WTC11 (cell line): ENCODE measurements at regions not wholly inside any gene's neighbourhood (a gene's known extent, or its start where the extent isn't known, plus 50 kb on each side); places are given as distances from the start of the nearest gene placed in this dataset.

Source experiments
- CREB1 ChIP-seq: sonication (generic); formaldehyde crosslinking; IDR thresholded peaks from 2 replicates; pipeline ENCODE4 v1.8.0; 2023; ENCODE audit warnings: mild to moderate bottlenecking, missing genetic modification reagents
- ETV6 ChIP-seq: sonication (generic); formaldehyde crosslinking; IDR thresholded peaks from 2 replicates; pipeline ENCODE4 v1.8.1; 2022; ENCODE audit warnings: mild to moderate bottlenecking, missing genetic modification reagents
- NR1H2 ChIP-seq: sonication (generic); formaldehyde crosslinking; IDR thresholded peaks from 2 replicates; pipeline ENCODE4 v1.9.0; 2021; ENCODE audit warnings: mild to moderate bottlenecking, moderate library complexity, missing genetic modification reagents
- NR3C1 ChIP-seq: sonication (generic); formaldehyde crosslinking; conservative IDR thresholded peaks from 2 replicates; pipeline ENCODE4 v1.8.1; 2023; ENCODE audit warnings: low read depth, mild to moderate bottlenecking, missing genetic modification reagents
- TCF7 ChIP-seq: sonication (generic); formaldehyde crosslinking; IDR thresholded peaks from 2 replicates; pipeline ENCODE4 v1.8.0; 2022; ENCODE audit warnings: mild to moderate bottlenecking, low read depth, missing genetic modification reagents, moderate library complexity
- ZNF317 ChIP-seq: sonication (generic); formaldehyde crosslinking; IDR thresholded peaks from 2 replicates; pipeline ENCODE4 v1.8.1; 2023; ENCODE audit warnings: low read depth, mild to moderate bottlenecking, moderate library complexity, missing genetic modification reagents, borderline replicate concordance
- TF ChIP-seq, protein P1 (sequence below): fragments of 200-600 bp; IDR thresholded peaks from 2 replicates; pipeline ENCODE4 v1.8.0; 2022; ENCODE audit warnings: antibody characterized with exemption
- TF ChIP-seq, protein P2 (sequence below): sonication (generic); formaldehyde crosslinking; IDR thresholded peaks from 2 replicates; pipeline ENCODE4 v1.8.0; 2022; ENCODE audit warnings: mild to moderate bottlenecking, missing genetic modification reagents
- TF ChIP-seq, protein P3 (sequence below): sonication (generic); formaldehyde crosslinking; IDR thresholded peaks from 2 replicates; pipeline ENCODE4 v1.8.1; 2023; ENCODE audit warnings: mild to moderate bottlenecking, missing genetic modification reagents, moderate library complexity
- TF ChIP-seq, protein P4 (sequence below): sonication (generic); formaldehyde crosslinking; IDR thresholded peaks from 2 replicates; pipeline ENCODE4 v1.8.0; 2022; ENCODE audit warnings: mild to moderate bottlenecking, missing genetic modification reagents

DNA sequence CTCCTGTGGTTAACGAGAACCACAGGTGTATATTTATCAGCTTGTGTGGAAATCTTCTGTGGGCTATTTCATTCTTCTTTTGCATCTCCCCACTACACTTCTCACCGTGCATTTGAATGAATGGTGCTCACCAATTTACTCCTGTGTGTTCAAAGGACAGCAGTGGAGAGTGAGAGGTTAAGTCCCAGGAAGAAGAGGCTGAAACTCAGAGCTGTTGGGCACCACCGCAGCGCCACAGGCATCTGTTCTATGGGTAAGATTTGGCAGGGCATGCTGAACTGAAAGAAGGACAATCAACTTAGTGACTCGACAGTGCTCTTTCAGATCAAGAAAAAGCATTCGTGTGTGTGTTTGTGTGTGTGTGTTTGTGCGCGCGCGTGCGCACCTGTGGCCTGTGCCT lies 297.9 kb upstream of the SIX2 start:
- TF ChIP-seq, protein P1, sequence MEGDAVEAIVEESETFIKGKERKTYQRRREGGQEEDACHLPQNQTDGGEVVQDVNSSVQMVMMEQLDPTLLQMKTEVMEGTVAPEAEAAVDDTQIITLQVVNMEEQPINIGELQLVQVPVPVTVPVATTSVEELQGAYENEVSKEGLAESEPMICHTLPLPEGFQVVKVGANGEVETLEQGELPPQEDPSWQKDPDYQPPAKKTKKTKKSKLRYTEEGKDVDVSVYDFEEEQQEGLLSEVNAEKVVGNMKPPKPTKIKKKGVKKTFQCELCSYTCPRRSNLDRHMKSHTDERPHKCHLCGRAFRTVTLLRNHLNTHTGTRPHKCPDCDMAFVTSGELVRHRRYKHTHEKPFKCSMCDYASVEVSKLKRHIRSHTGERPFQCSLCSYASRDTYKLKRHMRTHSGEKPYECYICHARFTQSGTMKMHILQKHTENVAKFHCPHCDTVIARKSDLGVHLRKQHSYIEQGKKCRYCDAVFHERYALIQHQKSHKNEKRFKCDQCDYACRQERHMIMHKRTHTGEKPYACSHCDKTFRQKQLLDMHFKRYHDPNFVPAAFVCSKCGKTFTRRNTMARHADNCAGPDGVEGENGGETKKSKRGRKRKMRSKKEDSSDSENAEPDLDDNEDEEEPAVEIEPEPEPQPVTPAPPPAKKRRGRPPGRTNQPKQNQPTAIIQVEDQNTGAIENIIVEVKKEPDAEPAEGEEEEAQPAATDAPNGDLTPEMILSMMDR = no peak
- TF ChIP-seq NR3C1 = no peak
- no peak for TF ChIP-seq CREB1 (CRISPR knock-in tag)
- no peak for TF ChIP-seq NR1H2 (CRISPR knock-in tag)
- TF ChIP-seq, protein P2, sequence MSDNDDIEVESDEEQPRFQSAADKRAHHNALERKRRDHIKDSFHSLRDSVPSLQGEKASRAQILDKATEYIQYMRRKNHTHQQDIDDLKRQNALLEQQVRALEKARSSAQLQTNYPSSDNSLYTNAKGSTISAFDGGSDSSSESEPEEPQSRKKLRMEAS (CRISPR knock-in tag) = no peak
- no peak for TF ChIP-seq TCF7 (CRISPR knock-in tag)
- TF ChIP-seq, protein P3, sequence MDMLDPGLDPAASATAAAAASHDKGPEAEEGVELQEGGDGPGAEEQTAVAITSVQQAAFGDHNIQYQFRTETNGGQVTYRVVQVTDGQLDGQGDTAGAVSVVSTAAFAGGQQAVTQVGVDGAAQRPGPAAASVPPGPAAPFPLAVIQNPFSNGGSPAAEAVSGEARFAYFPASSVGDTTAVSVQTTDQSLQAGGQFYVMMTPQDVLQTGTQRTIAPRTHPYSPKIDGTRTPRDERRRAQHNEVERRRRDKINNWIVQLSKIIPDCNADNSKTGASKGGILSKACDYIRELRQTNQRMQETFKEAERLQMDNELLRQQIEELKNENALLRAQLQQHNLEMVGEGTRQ (CRISPR knock-in tag) = no peak
- TF ChIP-seq ZNF317 (CRISPR knock-in tag) = no peak
- TF ChIP-seq, protein P4, sequence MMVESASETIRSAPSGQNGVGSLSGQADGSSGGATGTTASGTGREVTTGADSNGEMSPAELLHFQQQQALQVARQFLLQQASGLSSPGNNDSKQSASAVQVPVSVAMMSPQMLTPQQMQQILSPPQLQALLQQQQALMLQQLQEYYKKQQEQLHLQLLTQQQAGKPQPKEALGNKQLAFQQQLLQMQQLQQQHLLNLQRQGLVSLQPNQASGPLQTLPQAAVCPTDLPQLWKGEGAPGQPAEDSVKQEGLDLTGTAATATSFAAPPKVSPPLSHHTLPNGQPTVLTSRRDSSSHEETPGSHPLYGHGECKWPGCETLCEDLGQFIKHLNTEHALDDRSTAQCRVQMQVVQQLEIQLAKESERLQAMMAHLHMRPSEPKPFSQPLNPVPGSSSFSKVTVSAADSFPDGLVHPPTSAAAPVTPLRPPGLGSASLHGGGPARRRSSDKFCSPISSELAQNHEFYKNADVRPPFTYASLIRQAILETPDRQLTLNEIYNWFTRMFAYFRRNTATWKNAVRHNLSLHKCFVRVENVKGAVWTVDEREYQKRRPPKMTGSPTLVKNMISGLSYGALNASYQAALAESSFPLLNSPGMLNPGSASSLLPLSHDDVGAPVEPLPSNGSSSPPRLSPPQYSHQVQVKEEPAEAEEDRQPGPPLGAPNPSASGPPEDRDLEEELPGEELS (CRISPR knock-in tag) = no peak
- no peak for TF ChIP-seq ETV6 (CRISPR knock-in tag)
